DOHH2 (cell line): ENCODE measurements at regions not wholly inside any gene's neighbourhood (a gene's known extent, or its start where the extent isn't known, plus 50 kb on each side); places are given as distances from the start of the nearest gene placed in this dataset.

ENCODE experiments used
- EZH2phosphoT487 ChIP-seq: fragments of 200-600 bp; sonication (generic); IDR thresholded peaks from 2 replicates; pipeline ENCODE4 v1.6.1; 2017; ENCODE audit warnings: borderline replicate concordance, mild to moderate bottlenecking, antibody characterized with exemption, low read length, moderate library complexity, mixed read lengths
- TF ChIP-seq, protein P1 (sequence below): fragments of 200-600 bp; sonication (generic); IDR thresholded peaks from one replicate; pipeline ENCODE4 v1.5.1; 2014; ENCODE audit warnings: antibody characterized with exemption, mild to moderate bottlenecking, low read depth, low read length; ENCODE audit not compliant: poor library complexity, severe bottlenecking

DNA sequence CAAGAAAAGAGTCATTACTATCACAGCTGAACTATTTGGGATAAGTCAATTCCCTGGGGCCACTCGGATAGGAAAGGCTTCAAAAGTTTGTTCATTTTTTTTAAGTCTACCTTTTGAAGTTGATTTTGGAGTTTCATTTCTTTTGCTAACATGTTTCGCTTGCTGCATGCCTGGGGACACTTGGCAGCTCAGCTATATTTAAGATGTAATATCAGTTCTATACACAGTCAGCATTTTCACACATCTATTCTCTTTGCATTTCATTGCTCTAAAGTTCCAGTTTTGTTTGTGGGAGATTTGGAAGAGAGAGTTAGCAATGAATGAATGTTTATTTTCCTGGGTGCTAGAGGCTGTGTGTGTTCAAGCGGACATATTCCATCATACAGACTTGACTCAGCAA, 445.2 kb upstream of the GRAMD2B start:
- TF ChIP-seq, protein P1, sequence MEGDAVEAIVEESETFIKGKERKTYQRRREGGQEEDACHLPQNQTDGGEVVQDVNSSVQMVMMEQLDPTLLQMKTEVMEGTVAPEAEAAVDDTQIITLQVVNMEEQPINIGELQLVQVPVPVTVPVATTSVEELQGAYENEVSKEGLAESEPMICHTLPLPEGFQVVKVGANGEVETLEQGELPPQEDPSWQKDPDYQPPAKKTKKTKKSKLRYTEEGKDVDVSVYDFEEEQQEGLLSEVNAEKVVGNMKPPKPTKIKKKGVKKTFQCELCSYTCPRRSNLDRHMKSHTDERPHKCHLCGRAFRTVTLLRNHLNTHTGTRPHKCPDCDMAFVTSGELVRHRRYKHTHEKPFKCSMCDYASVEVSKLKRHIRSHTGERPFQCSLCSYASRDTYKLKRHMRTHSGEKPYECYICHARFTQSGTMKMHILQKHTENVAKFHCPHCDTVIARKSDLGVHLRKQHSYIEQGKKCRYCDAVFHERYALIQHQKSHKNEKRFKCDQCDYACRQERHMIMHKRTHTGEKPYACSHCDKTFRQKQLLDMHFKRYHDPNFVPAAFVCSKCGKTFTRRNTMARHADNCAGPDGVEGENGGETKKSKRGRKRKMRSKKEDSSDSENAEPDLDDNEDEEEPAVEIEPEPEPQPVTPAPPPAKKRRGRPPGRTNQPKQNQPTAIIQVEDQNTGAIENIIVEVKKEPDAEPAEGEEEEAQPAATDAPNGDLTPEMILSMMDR = no peak
- no peak for TF ChIP-seq EZH2phosphoT487
